ENCODE measurements at regions not wholly inside any gene's neighbourhood (a gene's known extent, or its start where the extent isn't known, plus 50 kb on each side); places are given as distances from the start of the nearest gene placed in this dataset.
"Not testable (repeated sequence)": the region's sequence is repeated elsewhere in the genome, so short reads cannot be mapped to it uniquely, and the experiment has no call there.

- not testable (repeated sequence) for TF ChIP-seq CTCF (conservative IDR thresholded peaks at IDR 0.05; ENCODE audit: low read depth, low read length); EZH2 (IDR thresholded peaks at IDR 0.05; ENCODE audit: borderline replicate concordance, low read depth, low read length, poor library complexity, severe bottlenecking)
Observed at GRCh38 chr2:37759989-37760388, 88.5 kb upstream of the CDC42EP3 start.

Measured in A673 (cell line).